Neural crest cell (in vitro differentiated cells): ENCODE measurements at regions not wholly inside any gene's neighbourhood (a gene's known extent, or its start where the extent isn't known, plus 50 kb on each side); places are given as distances from the start of the nearest gene placed in this dataset.

ENCODE experiments used
- DNase-seq: peaks from one replicate; pipeline ENCODE4 v3.0.0; 2021; ENCODE audit warnings: low read depth, mixed read lengths, low spot score
- H3K27ac Mint-ChIP-seq: one replicate; pipeline ENCODE4 v1.8.0; 2021; ENCODE audit warnings: mild to moderate bottlenecking, mixed read lengths; ENCODE audit not compliant: unreplicated experiment
- H3K27me3 Mint-ChIP-seq: 2 replicates; pipeline ENCODE4 v1.8.0; 2021; ENCODE audit warnings: low read depth, mild to moderate bottlenecking, mixed read lengths
- H3K36me3 Mint-ChIP-seq: 2 replicates; pipeline ENCODE4 v1.8.0; 2021; ENCODE audit warnings: low read depth, mild to moderate bottlenecking, mixed read lengths
- H3K4me1 Mint-ChIP-seq: 2 replicates; pipeline ENCODE4 v1.8.0; 2021; ENCODE audit warnings: mixed read lengths
- H3K4me3 Mint-ChIP-seq: one replicate; pipeline ENCODE4 v1.8.0; 2021; ENCODE audit warnings: mild to moderate bottlenecking, mixed read lengths
- H3K9me3 Mint-ChIP-seq: 2 replicates; pipeline ENCODE4 v1.8.0; 2021; ENCODE audit warnings: mixed read lengths
- TF ChIP-seq, protein P1 (sequence below): fragments of 200-600 bp; sonication (generic); conservative IDR thresholded peaks from 2 replicates; pipeline ENCODE4 v1.5.0; 2021; ENCODE audit warnings: antibody characterized with exemption, mild to moderate bottlenecking

DNA sequence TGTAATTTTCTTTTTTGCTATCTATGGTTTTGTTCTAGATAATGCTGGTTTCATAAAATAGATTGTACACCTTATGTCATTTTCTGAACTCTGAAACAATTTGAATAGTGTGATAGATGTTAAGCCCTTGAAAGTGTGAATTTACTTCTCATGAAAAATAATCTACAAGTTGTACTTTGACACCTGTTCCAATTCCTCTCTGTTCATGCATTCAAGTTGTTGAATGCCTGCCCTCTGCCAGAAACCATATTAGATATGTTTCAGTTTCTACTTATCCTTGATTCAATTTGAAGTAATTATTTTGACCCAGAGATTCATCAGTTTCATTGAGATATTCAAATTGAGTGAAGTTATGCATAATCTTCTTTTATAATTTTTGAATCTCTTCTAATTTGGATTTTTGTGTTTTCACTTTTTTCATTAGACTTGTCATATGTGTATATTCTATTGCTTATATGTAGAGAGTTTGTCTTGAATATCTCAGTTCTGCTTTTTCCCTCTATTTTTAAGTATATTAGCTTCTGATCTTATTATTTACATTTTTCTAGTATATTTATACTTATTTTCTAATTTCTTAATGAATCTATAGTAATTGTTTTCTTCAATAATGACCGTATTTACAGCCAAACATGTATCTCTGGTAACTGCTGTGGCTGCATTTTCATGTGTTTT, 143.3 kb upstream of the TACR1 start:
- Mint-ChIP-seq H3K36me3 (no peaks in the 10 kb centered on the region), H3K27me3 (no peaks in the 10 kb centered on the region), H3K4me3 (no peak overlapping the region), H3K9me3 (no peaks in the 10 kb centered on the region), H3K4me1 (peaks cover 15% of the 10 kb centered on the region), H3K27ac (no peak overlapping the region)
- TF ChIP-seq, protein P1, sequence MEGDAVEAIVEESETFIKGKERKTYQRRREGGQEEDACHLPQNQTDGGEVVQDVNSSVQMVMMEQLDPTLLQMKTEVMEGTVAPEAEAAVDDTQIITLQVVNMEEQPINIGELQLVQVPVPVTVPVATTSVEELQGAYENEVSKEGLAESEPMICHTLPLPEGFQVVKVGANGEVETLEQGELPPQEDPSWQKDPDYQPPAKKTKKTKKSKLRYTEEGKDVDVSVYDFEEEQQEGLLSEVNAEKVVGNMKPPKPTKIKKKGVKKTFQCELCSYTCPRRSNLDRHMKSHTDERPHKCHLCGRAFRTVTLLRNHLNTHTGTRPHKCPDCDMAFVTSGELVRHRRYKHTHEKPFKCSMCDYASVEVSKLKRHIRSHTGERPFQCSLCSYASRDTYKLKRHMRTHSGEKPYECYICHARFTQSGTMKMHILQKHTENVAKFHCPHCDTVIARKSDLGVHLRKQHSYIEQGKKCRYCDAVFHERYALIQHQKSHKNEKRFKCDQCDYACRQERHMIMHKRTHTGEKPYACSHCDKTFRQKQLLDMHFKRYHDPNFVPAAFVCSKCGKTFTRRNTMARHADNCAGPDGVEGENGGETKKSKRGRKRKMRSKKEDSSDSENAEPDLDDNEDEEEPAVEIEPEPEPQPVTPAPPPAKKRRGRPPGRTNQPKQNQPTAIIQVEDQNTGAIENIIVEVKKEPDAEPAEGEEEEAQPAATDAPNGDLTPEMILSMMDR = no peak
- no peak for DNase-seq

DNA sequence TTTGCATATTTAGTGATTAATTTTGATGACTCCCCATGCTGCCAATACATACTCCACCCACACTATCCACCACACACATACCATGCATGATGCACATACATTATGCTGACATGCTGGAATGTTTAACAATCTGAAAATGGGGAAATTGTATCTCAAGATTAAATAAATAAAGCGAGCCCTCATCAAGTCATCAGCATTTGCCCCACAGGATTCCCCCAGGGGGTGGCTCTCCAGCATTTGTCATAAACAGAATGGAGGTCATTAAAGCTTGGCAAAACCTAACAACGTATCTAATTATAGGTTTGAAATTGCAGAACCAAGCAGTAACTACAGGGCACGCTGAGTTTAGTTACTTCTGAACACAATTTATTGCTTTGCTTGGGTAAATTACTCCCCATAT, 141.2 kb upstream of the TACR1 start:
- no peaks in the 10 kb centered on the region for H3K36me3 Mint-ChIP-seq
- TF ChIP-seq, protein P1 = no peak
- H3K27ac Mint-ChIP-seq = no peak overlapping the region
- no peaks in the 10 kb centered on the region for H3K9me3 Mint-ChIP-seq
- H3K4me1 Mint-ChIP-seq = peaks cover 15% of the 10 kb centered on the region
- no peak for DNase-seq
- no peak overlapping the region for H3K4me3 Mint-ChIP-seq
- H3K27me3 Mint-ChIP-seq = no peaks in the 10 kb centered on the region

DNA sequence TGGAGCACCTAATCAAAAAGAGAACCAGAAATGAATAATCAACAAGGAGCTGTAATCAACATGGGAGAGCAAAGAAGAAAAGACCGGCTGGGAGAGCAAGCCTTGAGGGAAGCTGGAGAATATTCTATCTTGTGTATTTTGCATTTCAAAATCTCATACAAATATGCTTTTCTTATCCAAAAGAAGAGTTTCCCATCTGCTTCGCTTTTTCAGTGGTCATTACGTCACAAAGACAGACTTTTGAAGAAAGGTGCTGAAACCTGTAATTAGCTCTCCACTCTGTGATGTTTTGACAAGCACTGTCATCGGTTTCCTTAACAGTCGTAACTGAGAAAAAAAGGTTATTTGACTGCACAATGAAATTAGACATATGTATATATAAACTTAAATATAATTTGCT, 139.1 kb upstream of the TACR1 start:
- H3K27ac Mint-ChIP-seq = no peak overlapping the region
- TF ChIP-seq, protein P1 = no peak
- DNase-seq = no peak
- no peak overlapping the region for H3K4me3 Mint-ChIP-seq
- H3K27me3 Mint-ChIP-seq = no peaks in the 10 kb centered on the region
- H3K4me1 Mint-ChIP-seq = peaks cover 4% of the 10 kb centered on the region
- no peaks in the 10 kb centered on the region for H3K9me3 Mint-ChIP-seq
- no peaks in the 10 kb centered on the region for H3K36me3 Mint-ChIP-seq

DNA sequence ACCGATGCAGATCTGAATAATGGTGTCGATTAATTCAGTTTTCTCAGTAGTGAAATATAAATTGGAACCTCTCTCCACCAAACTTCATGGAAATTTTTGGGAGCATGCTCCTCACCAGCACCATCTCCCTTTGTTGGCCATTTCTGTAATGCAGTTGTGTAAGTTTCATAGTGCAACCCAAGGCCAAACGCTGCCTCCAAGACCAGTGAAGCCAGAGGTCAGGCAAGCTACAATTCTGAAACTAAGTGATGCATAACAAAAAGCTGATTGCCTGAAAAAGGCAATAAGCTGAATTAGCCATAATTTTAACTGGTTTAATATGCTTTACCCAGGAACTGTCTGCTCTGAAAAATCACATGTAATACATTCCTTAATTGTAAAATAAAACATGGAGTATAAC, 138.3 kb upstream of the TACR1 start:
- no peaks in the 10 kb centered on the region for H3K9me3 Mint-ChIP-seq
- no peak for DNase-seq
- no peaks in the 10 kb centered on the region for H3K36me3 Mint-ChIP-seq
- H3K27me3 Mint-ChIP-seq = no peaks in the 10 kb centered on the region
- TF ChIP-seq, protein P1 = no peak
- no peak overlapping the region for H3K4me3 Mint-ChIP-seq
- H3K4me1 Mint-ChIP-seq = peaks cover 4% of the 10 kb centered on the region
- no peak overlapping the region for H3K27ac Mint-ChIP-seq

DNA sequence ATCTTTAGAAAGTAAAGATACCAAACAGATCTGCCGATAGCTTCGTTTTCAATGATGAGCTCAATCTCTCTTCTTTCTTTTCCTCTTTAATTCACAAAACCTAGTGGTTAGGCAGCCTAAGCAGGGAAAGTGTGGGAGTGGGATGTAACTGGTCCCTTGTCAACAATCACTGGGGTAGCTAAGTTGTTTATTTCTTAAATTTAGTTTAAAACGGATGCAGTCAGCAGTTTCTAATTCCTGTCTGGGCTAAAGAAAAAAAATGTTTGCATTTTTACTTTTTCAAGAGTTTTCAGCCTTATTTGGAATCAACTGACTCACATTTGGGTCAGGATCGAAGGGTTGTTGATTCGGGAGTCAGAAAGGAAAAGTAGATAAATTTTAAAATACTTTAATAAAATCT, 137.7 kb upstream of the TACR1 start:
- Mint-ChIP-seq H3K36me3 (no peaks in the 10 kb centered on the region), H3K27me3 (no peaks in the 10 kb centered on the region), H3K9me3 (no peaks in the 10 kb centered on the region), H3K4me3 (no peak overlapping the region), H3K27ac (no peak overlapping the region), H3K4me1 (peaks cover 1% of the 10 kb centered on the region)
- TF ChIP-seq, protein P1 = no peak
- no peak for DNase-seq
